ENCODE measurements at regions not wholly inside any gene's neighbourhood (a gene's known extent, or its start where the extent isn't known, plus 50 kb on each side); places are given as distances from the start of the nearest gene placed in this dataset.

- TF ChIP-seq CTCF (IDR thresholded peaks at IDR 0.05), result no peak
- no peak for TF ChIP-seq POLR2A (IDR thresholded peaks at IDR 0.05)
Measured at GRCh38 chr14:85732031-85732430, 202.1 kb downstream of the FLRT2 start.

Data from body of pancreas (tissue), 4 donors.